HCT116 (cell line): ENCODE measurements at regions not wholly inside any gene's neighbourhood (a gene's known extent, or its start where the extent isn't known, plus 50 kb on each side); places are given as distances from the start of the nearest gene placed in this dataset.

ENCODE experiments used
- ATF3 ChIP-seq: IDR thresholded peaks from 2 replicates; pipeline ENCODE4 v1.6.1; 2012
- CTCF ChIP-seq, 3 experiments: fragments of 200-600 bp in 1 of 3; sonication (generic) in 1 of 3; IDR thresholded peaks in 2 of 3; conservative IDR thresholded peaks in 1 of 3; 2 replicates each; pipeline ENCODE4 v1.5.1; 2012 to 2017; ENCODE audit warnings: low read depth in 2 of 3, low read length in 2 of 3, antibody characterized with exemption in 1 of 3, borderline replicate concordance in 1 of 3, control low read depth in 1 of 3, mild to moderate bottlenecking in 1 of 3, mixed read lengths in 1 of 3, mixed run types in 1 of 3, moderate library complexity in 1 of 3; ENCODE audit not compliant: insufficient read depth in 1 of 3
- EZH2 ChIP-seq: fragments of 200-600 bp; sonication (generic); IDR thresholded peaks from 2 replicates; pipeline ENCODE4 v1.6.1; 2017; ENCODE audit warnings: antibody characterized with exemption, mixed run types
- POLR2A ChIP-seq: IDR thresholded peaks from 2 replicates; pipeline ENCODE4 v1.7.0; 2011; ENCODE audit warnings: borderline replicate concordance; ENCODE audit not compliant: insufficient read depth, insufficient read length; ENCODE audit errors: extremely low read depth
- POLR2AphosphoS5 ChIP-seq: IDR thresholded peaks from 2 replicates; pipeline ENCODE4 v1.6.1; 2011; ENCODE audit warnings: mild to moderate bottlenecking, low read depth, low read length, moderate library complexity
- TCF7L2 ChIP-seq: IDR thresholded peaks from 2 replicates; pipeline ENCODE4 v1.7.0; 2011; ENCODE audit warnings: borderline replicate concordance, inconsistent platforms; ENCODE audit not compliant: insufficient read depth, insufficient read length; ENCODE audit errors: extremely low read depth
- ZBTB33 ChIP-seq: IDR thresholded peaks from 2 replicates; pipeline ENCODE4 v1.6.1; 2011; ENCODE audit warnings: mild to moderate bottlenecking, low read length, moderate library complexity; ENCODE audit not compliant: insufficient replicate concordance; ENCODE audit errors: extremely low read depth
- ZNF274 ChIP-seq: fragments of 200-500 bp; sonication (Bioruptor generic); IDR thresholded peaks from 2 replicates; pipeline ENCODE4 v1.6.1; 2014; ENCODE audit warnings: mild to moderate bottlenecking, low read depth, low read length, inconsistent platforms

- TF ChIP-seq TCF7L2: no peak
- no peak for TF ChIP-seq ATF3
- TF ChIP-seq CTCF (IDR thresholded peaks at IDR 0.05 in 2 of 3, conservative IDR thresholded peaks at IDR 0.05 in 1 of 3; ENCODE audit: borderline replicate concordance in 1 of 3, insufficient read depth in 1 of 3, low read depth in 2 of 3, low read length in 2 of 3): no peak
- TF ChIP-seq EZH2: no peak
- no peak for TF ChIP-seq POLR2A
- TF ChIP-seq ZBTB33: no peak
- TF ChIP-seq ZNF274: no peak
- no peak for TF ChIP-seq POLR2AphosphoS5
Observed at GRCh38 chr17:77321649-77322513, 181.1 kb downstream of the SEC14L1 start.
